Activated CD4-positive, alpha-beta T cell treated with anti-CD3 and anti-CD28 coated beads, Interleukin-2, Interleukin-4, amounts not matched to agents 100 ng/mL and 50 ng/mL, durations not matched to agents 16 hours and 8 hours (primary cell): ENCODE measurements at regions not wholly inside any gene's neighbourhood (a gene's known extent, or its start where the extent isn't known, plus 50 kb on each side); places are given as distances from the start of the nearest gene placed in this dataset.
"Not testable (repeated sequence)": the region's sequence is repeated elsewhere in the genome, so short reads cannot be mapped to it uniquely, and the experiment has no call there.

Source experiments
- DNase-seq: peaks from one replicate; pipeline ENCODE4 v3.0.0-alpha.2; 2020; ENCODE audit warnings: low spot score

GRCh38 chr5:24264547-24264946 is 380.2 kb downstream of the CDH10 start:
- DNase-seq = no peak

DNA sequence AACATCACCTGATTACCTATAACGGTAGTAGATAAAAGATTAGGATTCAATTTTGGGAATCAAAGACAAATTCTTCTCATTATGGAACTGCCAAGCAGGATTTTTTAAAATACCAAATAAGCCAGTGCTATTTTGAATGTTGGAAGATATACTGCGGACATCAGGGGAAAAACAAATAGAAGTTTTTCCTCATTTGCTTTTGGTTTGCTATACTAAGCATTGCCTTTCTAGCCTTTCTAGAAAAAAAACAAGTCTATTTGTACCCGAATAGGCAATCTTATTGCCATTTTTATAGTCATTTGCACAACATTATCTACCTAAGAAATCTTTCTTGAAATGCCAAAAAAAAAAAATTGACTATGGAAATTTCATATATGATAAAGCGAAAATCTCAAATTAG is 379.5 kb downstream of the CDH10 start:
- DNase-seq = no peak

GRCh38 chr5:24268482-24269056 is 376.2 kb downstream of the CDH10 start:
- DNase-seq = no peak

DNA sequence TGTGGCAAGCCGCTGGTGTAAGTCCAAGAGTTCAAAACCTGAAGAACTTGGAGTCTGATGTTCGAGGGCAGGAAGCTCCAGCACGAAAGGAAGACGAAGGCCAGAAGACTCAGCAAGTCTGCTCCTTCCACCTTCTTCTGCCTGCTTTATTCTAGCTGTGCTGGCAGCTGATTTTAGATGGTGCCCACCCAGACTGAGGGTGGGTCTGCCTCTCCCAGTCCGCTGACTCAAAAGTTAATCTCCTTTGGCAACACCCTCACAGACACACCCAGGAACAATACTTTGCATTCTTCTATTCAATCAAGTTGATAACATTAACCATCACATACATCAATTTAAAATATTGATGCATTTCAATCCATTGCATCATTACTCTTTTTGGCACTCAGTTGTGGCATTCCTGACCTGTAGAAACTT is 373.1 kb downstream of the CDH10 start:
- DNase-seq = not testable (repeated sequence)

- no peak for DNase-seq
Measured at GRCh38 chr5:24272741-24273140, 372.0 kb downstream of the CDH10 start.

GRCh38 chr5:24280215-24280614 is 364.6 kb downstream of the CDH10 start:
- DNase-seq = no peak

GRCh38 chr5:24281818-24282217 is 363.0 kb downstream of the CDH10 start:
- no peak for DNase-seq

GRCh38 chr5:24289582-24290335 is 355.0 kb downstream of the CDH10 start:
- no peak for DNase-seq

GRCh38 chr5:24290536-24290935 is 354.2 kb downstream of the CDH10 start:
- no peak for DNase-seq

DNA sequence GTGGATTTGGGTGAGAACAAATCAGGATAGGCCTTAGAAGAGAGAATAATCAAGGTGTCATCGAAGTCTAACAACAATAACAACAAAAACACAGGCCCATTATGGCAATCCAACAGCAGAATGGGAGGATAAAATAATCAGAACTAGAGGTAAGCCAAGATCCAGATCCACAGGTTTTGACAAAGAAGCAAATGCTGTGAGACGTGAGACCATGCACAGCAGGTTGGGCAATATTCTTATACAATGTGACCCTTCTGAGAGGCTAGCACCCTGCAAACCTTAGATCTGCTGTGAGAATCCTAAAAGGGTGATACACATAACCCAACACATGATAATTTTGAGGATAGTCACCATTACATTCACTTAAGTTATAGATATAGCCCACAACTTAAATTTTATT is 352.9 kb downstream of the CDH10 start:
- no peak for DNase-seq

GRCh38 chr5:24294333-24294732 is 350.4 kb downstream of the CDH10 start:
- no peak for DNase-seq

DNA sequence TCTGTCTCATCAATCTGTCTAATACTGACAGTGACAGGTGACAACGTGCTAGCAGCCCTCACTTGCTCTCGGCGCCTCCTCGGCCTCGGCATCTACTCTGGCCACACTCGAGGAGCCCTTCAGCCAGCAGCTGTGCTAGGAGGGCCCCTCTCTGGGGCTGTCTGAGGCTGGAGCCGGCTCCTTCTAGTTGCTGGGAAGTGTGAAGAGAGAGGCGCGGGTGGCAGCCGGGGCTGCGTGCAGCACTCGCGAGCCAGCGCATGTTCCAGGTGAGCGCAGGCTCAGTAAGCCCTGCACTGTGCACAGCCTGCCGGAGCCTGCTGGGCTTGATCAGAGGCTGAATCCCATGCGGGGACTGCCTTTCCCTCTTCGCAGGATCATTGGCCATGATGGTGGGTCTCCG is 330.7 kb downstream of the CDH10 start:
- no peak for DNase-seq

DNA sequence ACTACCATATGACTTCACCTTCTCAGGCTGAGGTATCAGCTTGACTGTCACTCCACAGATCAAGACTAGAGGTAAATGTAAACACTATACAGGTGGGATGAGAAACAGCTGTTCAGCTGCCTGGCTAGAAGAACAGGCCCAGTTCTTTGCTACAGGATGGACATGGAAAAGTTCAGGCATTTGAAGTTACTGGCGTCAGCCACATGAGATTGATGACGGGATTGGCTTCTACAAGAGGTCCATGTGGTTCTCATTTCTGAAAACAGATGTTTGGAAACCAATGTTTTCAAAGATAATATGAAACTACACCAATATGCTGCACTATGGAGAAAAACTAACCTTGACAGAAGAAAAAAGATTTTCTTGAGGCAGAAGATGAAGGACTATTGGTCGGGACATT is 324.1 kb downstream of the CDH10 start:
- DNase-seq = no peak

- DNase-seq = no peak
Measured at GRCh38 chr5:24325306-24325832, 319.4 kb downstream of the CDH10 start.

- DNase-seq = no peak
Measured at GRCh38 chr5:24331531-24331930, 313.2 kb downstream of the CDH10 start.

DNA sequence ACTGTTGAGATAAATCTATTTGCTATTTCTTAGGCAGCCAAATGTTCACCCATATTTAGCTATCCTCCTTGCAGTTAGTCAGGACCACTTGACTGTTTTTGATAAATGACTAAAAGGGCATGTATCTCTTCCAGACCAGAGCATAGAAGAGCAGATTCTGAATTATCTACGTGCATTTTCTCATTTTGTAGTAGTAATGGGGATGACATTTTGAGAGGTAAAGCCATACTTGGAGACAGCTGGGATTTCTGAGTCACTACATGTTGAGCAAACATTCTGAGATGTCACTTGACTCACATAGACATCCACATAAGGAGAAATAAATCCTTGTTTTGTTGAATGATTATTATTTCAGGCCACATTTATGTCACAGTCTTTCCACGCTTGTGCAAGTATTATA is 297.6 kb downstream of the CDH10 start:
- DNase-seq = no peak

GRCh38 chr5:24351285-24351684 is 293.5 kb downstream of the CDH10 start:
- no peak for DNase-seq

DNA sequence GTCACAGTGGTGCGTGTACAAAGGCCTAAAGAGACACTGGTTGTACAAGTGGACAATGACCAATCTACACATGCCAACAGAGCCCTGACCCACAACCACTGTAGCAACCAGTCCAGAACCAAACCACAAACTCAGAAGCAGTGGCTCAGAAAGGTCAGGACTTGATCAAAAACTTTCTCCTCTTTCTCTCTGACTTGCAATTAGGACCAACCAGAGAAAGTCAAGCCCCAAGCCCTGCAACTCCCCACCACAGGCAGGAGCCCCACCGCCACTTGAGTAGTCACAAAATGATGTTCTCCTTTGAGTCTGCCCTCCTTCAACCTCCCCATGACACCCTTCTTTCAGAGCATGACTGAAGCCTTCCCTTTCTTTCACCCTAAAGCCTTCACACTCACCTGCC is 291.8 kb downstream of the CDH10 start:
- DNase-seq = no peak

GRCh38 chr5:24353611-24354010 is 291.2 kb downstream of the CDH10 start:
- DNase-seq = no peak

DNA sequence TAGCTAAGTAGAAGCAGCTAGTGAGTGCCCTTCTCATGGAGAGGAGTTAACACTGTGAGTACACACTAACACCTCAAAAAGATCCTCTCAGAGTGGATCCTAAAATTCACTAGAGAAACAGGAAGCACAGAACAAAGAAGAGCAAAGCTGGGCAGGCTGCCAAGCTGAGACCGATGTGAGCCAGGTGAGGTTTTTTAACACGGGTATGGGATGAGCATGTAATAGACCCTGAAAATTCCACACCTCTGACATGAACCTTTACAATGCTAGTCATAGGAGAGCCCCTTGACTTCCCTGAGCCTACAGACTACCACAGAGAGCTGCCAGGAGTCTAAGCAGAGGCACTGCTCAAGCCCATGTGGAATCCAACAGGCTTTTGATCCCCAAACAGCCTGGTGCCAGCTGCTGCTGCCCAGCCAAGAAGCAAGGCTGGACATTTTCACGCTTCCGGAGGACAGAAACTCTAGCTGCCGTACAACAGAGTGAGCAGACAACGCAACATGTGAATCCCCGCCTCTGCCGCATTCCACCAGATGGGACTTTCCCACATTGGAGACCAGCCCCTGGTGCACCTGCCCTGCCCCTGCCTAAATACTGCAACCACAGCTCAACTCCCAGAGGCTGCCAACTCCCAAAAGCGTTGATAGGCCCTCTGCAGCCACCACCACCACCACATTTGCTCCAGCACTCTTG is 280.8 kb downstream of the CDH10 start:
- no peak for DNase-seq

DNA sequence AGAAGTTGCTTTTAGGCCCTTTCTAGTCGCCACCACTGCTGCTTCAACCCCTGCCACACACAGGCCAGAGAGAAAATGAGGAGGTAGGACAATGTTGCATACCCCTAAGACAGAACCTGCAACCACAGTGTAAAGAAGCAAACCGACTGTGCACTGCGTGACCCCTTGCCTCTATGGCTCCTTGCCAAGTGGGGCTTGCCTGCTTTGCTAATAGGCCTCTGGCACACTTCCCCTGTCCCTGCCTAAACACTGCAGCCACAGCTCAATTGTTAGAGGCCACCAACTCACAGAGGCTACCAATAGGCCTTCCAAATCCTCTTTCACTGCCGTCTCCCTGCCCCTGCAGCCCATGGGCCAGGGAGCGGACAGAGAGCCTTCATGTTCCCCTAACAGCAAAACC is 280.1 kb downstream of the CDH10 start:
- no peak for DNase-seq

GRCh38 chr5:24365406-24365805 is 279.4 kb downstream of the CDH10 start:
- no peak for DNase-seq

GRCh38 chr5:24367216-24367615 is 277.6 kb downstream of the CDH10 start:
- no peak for DNase-seq
